HEK293T (cell line): ENCODE measurements at regions not wholly inside any gene's neighbourhood (a gene's known extent, or its start where the extent isn't known, plus 50 kb on each side); places are given as distances from the start of the nearest gene placed in this dataset.

Source experiments
- CTCF ChIA-PET: fragments of 350-600 bp; formaldehyde crosslinking; extraction: SDS; loops from one replicate; lab custom pipeline; 2021; ENCODE audit warnings: antibody characterized with exemption, inconsistent platforms; lab: Yijun Ruan, JAX
- POLR2A ChIA-PET: fragments of 350-600 bp; formaldehyde crosslinking; extraction: SDS; loops from one replicate; lab custom pipeline; 2020; ENCODE audit warnings: antibody characterized with exemption, inconsistent platforms; lab: Yijun Ruan, JAX
- DNase-seq: peaks from one replicate; pipeline ENCODE4 v3.0.0; 2012; ENCODE audit warnings: mixed read lengths; ENCODE audit errors: extremely low spot score
- ARNT ChIP-seq: fragments of 450-650 bp; IDR thresholded peaks from 2 replicates; pipeline ENCODE4 v1.6.1; 2017; ENCODE audit warnings: mild to moderate bottlenecking
- BHLHE40 ChIP-seq: fragments of 450-650 bp; IDR thresholded peaks from 2 replicates; pipeline ENCODE4 v1.6.1; 2016; ENCODE audit warnings: mild to moderate bottlenecking, moderate library complexity, borderline replicate concordance
- CTBP1 ChIP-seq: fragments of 450-650 bp; IDR thresholded peaks from 2 replicates; pipeline ENCODE4 v1.6.1; 2016; ENCODE audit warnings: borderline replicate concordance
- ELF4 ChIP-seq: fragments of 450-650 bp; IDR thresholded peaks from 2 replicates; pipeline ENCODE4 v1.6.1; 2017; ENCODE audit warnings: antibody characterized with exemption
- FOXA1 ChIP-seq: fragments of 450-650 bp; IDR thresholded peaks from 2 replicates; pipeline ENCODE4 v1.6.1; 2016; ENCODE audit warnings: mild to moderate bottlenecking
- FOXK2 ChIP-seq: fragments of 450-650 bp; IDR thresholded peaks from 2 replicates; pipeline ENCODE4 v1.6.1; 2016; ENCODE audit warnings: mild to moderate bottlenecking
- FOXM1 ChIP-seq: fragments of 450-650 bp; IDR thresholded peaks from 2 replicates; pipeline ENCODE4 v1.6.1; 2017; ENCODE audit warnings: mild to moderate bottlenecking, borderline replicate concordance
- HDGF ChIP-seq: fragments of 450-650 bp; IDR thresholded peaks from 2 replicates; pipeline ENCODE4 v1.6.1; 2017; ENCODE audit warnings: antibody characterized with exemption, borderline replicate concordance
- L3MBTL2 ChIP-seq: fragments of 450-650 bp; conservative IDR thresholded peaks from 2 replicates; pipeline ENCODE4 v1.6.1; 2016; ENCODE audit warnings: mild to moderate bottlenecking
- LEF1 ChIP-seq: fragments of 450-650 bp; IDR thresholded peaks from 2 replicates; pipeline ENCODE4 v1.6.1; 2017; ENCODE audit warnings: mild to moderate bottlenecking, borderline replicate concordance
- NFRKB ChIP-seq: fragments of 450-650 bp; IDR thresholded peaks from 2 replicates; pipeline ENCODE4 v1.6.1; 2016; ENCODE audit warnings: mild to moderate bottlenecking, moderate library complexity
- SP1 ChIP-seq: fragments of 450-650 bp; IDR thresholded peaks from 2 replicates; pipeline ENCODE4 v1.6.1; 2017
- SUZ12 ChIP-seq: fragments of 450-650 bp; IDR thresholded peaks from 2 replicates; pipeline ENCODE4 v1.6.1; 2016; ENCODE audit warnings: mild to moderate bottlenecking
- TARDBP ChIP-seq: fragments of 450-650 bp; IDR thresholded peaks from 2 replicates; pipeline ENCODE4 v1.6.1; 2016
- ZNF384 ChIP-seq: fragments of 450-650 bp; IDR thresholded peaks from 2 replicates; pipeline ENCODE4 v1.6.1; 2016
- TF ChIP-seq, protein P1 (sequence below): fragments of 450-650 bp; IDR thresholded peaks from 2 replicates; pipeline ENCODE4 v1.6.1; 2016

GRCh38 chr1:103211073-103211472 lies 102.8 kb upstream of the COL11A1 start:
- TF ChIP-seq, protein P1, sequence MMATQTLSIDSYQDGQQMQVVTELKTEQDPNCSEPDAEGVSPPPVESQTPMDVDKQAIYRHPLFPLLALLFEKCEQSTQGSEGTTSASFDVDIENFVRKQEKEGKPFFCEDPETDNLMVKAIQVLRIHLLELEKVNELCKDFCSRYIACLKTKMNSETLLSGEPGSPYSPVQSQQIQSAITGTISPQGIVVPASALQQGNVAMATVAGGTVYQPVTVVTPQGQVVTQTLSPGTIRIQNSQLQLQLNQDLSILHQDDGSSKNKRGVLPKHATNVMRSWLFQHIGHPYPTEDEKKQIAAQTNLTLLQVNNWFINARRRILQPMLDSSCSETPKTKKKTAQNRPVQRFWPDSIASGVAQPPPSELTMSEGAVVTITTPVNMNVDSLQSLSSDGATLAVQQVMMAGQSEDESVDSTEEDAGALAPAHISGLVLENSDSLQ: no peak
- TF ChIP-seq FOXA1 (no peak), L3MBTL2 (no peak), NFRKB (no peak), SP1 (no peak), ZNF384 (no peak), BHLHE40 (no peak), LEF1 (no peak), CTBP1 (no peak), ELF4 (no peak), TARDBP (no peak)
- ChIA-PET CTCF (no interaction called here), POLR2A (no interaction called here)
- DNase-seq: no peak

- ChIA-PET CTCF (no interaction called here), POLR2A (no interaction called here)
- no peak for DNase-seq
- TF ChIP-seq BHLHE40: no peak
- TF ChIP-seq FOXK2: no peak
- no peak for TF ChIP-seq FOXA1
- no peak for TF ChIP-seq LEF1
- TF ChIP-seq ELF4: no peak
- TF ChIP-seq NFRKB: no peak
- no peak for TF ChIP-seq SUZ12
- no peak for TF ChIP-seq L3MBTL2
- TF ChIP-seq TARDBP: no peak
- TF ChIP-seq, protein P1: no peak
Measured at GRCh38 chr1:103208844-103209243, 100.5 kb upstream of the COL11A1 start.

- POLR2A ChIA-PET: no interaction called here
- TF ChIP-seq ARNT (no peak), FOXA1 (no peak), SP1 (no peak), LEF1 (no peak), NFRKB (no peak), TARDBP (no peak), BHLHE40 (no peak), ZNF384 (no peak), CTBP1 (no peak), HDGF (no peak), FOXM1 (no peak), SUZ12 (no peak), FOXK2 (no peak), L3MBTL2 (no peak), ELF4 (no peak)
- TF ChIP-seq, protein P1: no peak
- DNase-seq: no peak
- CTCF ChIA-PET: no interaction called here
Measured at GRCh38 chr1:103199001-103199400, 90.7 kb upstream of the COL11A1 start.

GRCh38 chr1:103198076-103198475 lies 89.8 kb upstream of the COL11A1 start:
- DNase-seq: no peak
- POLR2A ChIA-PET: no interaction called here
- no peak for TF ChIP-seq FOXA1
- CTCF ChIA-PET: no interaction called here

DNA sequence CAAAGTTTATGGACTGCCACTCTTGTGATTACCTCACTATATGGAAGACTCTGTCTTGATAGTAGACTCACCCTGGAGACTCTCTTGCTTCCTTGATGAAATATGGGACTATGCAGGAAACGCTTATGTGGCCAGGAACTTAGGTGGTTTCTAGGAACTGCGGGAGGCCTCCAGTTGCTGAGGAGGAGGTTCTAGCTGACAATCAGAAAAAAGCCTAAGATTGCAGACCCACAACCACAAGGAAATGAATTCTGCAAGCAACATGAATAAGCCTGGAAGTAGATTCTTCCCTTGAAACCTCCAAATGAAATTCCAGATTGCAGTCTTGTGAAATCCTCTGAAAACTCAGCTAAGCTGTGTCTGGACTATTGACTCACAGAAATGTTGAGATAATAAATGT lies 88.9 kb upstream of the COL11A1 start:
- ChIA-PET CTCF (no interaction called here), POLR2A (no interaction called here)
- no peak for DNase-seq

GRCh38 chr1:103194984-103195383 lies 86.7 kb upstream of the COL11A1 start:
- TF ChIP-seq ELF4 (no peak), ARNT (no peak), L3MBTL2 (no peak), SUZ12 (no peak), FOXM1 (no peak), CTBP1 (no peak), SP1 (no peak)
- POLR2A ChIA-PET: no interaction called here
- CTCF ChIA-PET: no interaction called here
- DNase-seq: no peak

More for the DNA sequence above, 88.9 kb upstream of the COL11A1 start:
- TF ChIP-seq, protein P1: no peak
- TF ChIP-seq FOXK2 (no peak), CTBP1 (no peak), ZNF384 (no peak), BHLHE40 (no peak), ARNT (no peak), FOXM1 (no peak), HDGF (no peak), TARDBP (no peak), L3MBTL2 (no peak), LEF1 (no peak), SP1 (no peak), NFRKB (no peak), ELF4 (no peak), SUZ12 (no peak), FOXA1 (no peak)
